Activated B cell treated with CpG ODN at 0.5 μM for 24 hours (primary cell): ENCODE measurements at regions not wholly inside any gene's neighbourhood (a gene's known extent, or its start where the extent isn't known, plus 50 kb on each side); places are given as distances from the start of the nearest gene placed in this dataset.
"Not testable (repeated sequence)": the region's sequence is repeated elsewhere in the genome, so short reads cannot be mapped to it uniquely, and the experiment has no call there.

ENCODE experiments used
- ATAC-seq: fragments of 200-7000 bp; cut with Tn5 transposase; one replicate; pipeline ENCODE4 v1.10.0; 2021; ENCODE audit warnings: low read depth, mild to moderate bottlenecking, moderate library complexity
- CTCF ChIA-PET: fragments of 350-600 bp; sonication (Branson Sonifier 250); formaldehyde crosslinking; loops from one replicate; lab custom pipeline; 2021; ENCODE audit warnings: antibody characterized with exemption; lab: Charles Lee
- POLR2A ChIA-PET: fragments of 350-600 bp; sonication (Branson Sonifier 250); formaldehyde crosslinking; loops from one replicate; lab custom pipeline; 2021; ENCODE audit warnings: antibody characterized with exemption; lab: Charles Lee
- DNase-seq: peaks from one replicate; pipeline ENCODE4 v3.0.0; 2022
- H3K27ac Mint-ChIP-seq: one replicate; pipeline ENCODE4 v1.8.0; 2020; ENCODE audit warnings: mixed read lengths
- H3K27me3 Mint-ChIP-seq: one replicate; pipeline ENCODE4 v1.8.0; 2021; ENCODE audit warnings: mixed read lengths
- H3K36me3 Mint-ChIP-seq: one replicate; pipeline ENCODE4 v1.8.0; 2021; ENCODE audit warnings: low read depth, mixed read lengths
- H3K4me1 Mint-ChIP-seq: one replicate; pipeline ENCODE4 v1.8.0; 2021; ENCODE audit warnings: mixed read lengths
- H3K4me3 Mint-ChIP-seq: one replicate; pipeline ENCODE4 v1.8.0; 2020; ENCODE audit warnings: mild to moderate bottlenecking, mixed read lengths
- H3K9me3 Mint-ChIP-seq: one replicate; pipeline ENCODE4 v1.8.0; 2020; ENCODE audit warnings: mixed read lengths
- intact Hi-C: fragments of 100-400 bp; cut with micrococcal nuclease; formaldehyde crosslinking; loops from one replicate; pipeline ENCODE4 v1.15.1; 2024
- TF ChIP-seq, protein P1 (sequence below): fragments of 200-600 bp; IDR thresholded peaks from one replicate; pipeline ENCODE4 v1.8.0; 2022; ENCODE audit warnings: antibody characterized with exemption, mild to moderate bottlenecking

DNA sequence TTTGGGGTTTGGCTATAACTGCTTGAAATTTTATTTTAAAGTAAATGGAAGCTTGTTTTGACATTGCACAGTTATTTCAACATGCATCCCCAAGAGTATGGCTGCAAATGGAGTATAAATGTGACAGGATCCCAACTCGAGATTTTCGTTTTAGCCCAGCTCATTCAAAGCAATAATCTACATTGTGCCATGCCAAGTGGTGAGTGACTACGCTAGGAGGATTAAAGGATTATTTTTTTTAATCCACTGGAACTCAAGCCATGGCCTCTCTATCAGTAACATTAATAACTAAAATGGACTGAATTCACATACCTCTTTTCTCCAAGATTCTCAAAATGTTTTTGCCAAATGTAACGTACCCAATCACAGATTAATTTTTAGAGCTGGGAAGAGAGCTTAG, 60.6 kb upstream of the AUTS2 start:
- TF ChIP-seq, protein P1, sequence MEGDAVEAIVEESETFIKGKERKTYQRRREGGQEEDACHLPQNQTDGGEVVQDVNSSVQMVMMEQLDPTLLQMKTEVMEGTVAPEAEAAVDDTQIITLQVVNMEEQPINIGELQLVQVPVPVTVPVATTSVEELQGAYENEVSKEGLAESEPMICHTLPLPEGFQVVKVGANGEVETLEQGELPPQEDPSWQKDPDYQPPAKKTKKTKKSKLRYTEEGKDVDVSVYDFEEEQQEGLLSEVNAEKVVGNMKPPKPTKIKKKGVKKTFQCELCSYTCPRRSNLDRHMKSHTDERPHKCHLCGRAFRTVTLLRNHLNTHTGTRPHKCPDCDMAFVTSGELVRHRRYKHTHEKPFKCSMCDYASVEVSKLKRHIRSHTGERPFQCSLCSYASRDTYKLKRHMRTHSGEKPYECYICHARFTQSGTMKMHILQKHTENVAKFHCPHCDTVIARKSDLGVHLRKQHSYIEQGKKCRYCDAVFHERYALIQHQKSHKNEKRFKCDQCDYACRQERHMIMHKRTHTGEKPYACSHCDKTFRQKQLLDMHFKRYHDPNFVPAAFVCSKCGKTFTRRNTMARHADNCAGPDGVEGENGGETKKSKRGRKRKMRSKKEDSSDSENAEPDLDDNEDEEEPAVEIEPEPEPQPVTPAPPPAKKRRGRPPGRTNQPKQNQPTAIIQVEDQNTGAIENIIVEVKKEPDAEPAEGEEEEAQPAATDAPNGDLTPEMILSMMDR = no peak
- Mint-ChIP-seq H3K9me3 (peaks cover 7% of the 10 kb centered on the region), H3K36me3 (no peaks in the 10 kb centered on the region), H3K4me3 (no peak overlapping the region), H3K27ac (no peak overlapping the region), H3K4me1 (no peaks in the 10 kb centered on the region), H3K27me3 (peaks cover 2% of the 10 kb centered on the region)
- POLR2A ChIA-PET = no interaction called here
- DNase-seq = no peak
- intact Hi-C loops = no loop called here
- CTCF ChIA-PET = no interaction called here
- ATAC-seq = no peak

DNA sequence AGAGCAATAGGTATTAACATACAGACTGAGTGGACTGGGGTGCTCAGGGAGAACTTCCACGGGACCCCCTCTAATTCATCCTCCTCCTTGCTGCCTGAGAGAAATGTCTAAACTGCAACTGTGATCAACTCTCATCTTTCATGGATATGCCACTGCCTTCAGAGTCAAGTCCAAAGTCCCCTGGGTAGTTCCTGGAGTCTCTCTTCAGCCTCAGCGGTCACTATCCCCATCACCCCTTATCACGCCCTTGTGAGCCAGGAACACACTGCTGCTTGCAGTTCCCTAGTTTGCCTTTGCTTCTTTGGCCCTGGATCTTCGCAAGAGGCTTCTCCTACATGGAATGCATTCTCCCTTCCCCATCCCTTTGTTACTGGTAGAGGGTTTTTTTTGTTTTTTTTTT, 58.7 kb upstream of the AUTS2 start:
- ATAC-seq (no peak), DNase-seq (no peak)
- CTCF ChIA-PET = no interaction called here
- POLR2A ChIA-PET = no interaction called here
- Mint-ChIP-seq H3K9me3 (peaks cover 7% of the 10 kb centered on the region), H3K4me1 (no peaks in the 10 kb centered on the region), H3K27me3 (peaks cover 1% of the 10 kb centered on the region), H3K4me3 (no peak overlapping the region), H3K27ac (no peak overlapping the region), H3K36me3 (no peaks in the 10 kb centered on the region)
- TF ChIP-seq, protein P1 = no peak
- intact Hi-C loops = no loop called here

DNA sequence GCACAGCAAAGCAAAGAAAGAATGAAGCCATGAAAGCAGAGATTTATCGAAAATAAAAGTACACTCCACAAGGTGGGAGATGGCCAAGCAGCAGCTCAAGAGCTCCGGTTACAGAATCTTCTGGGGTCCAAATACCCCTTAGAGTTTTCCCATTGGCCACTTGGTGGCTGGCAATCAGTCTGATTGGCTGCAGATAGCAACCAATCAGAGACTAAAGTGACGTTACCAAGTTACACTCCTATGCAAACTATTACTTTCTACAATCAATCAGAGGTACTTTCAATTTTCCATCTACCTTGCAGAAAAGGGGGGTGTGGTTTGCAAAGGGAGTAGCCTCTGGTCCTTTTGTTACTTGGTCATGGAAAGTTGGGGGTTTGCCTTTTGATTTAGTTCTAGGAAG, 58.0 kb upstream of the AUTS2 start:
- POLR2A ChIA-PET = no interaction called here
- intact Hi-C loops = no loop called here
- no peak overlapping the region for H3K27ac Mint-ChIP-seq
- H3K27me3 Mint-ChIP-seq = no peaks in the 10 kb centered on the region
- ATAC-seq (no peak), DNase-seq (no peak)
- no peaks in the 10 kb centered on the region for H3K36me3 Mint-ChIP-seq
- H3K4me1 Mint-ChIP-seq = no peaks in the 10 kb centered on the region
- peaks cover 7% of the 10 kb centered on the region for H3K9me3 Mint-ChIP-seq
- TF ChIP-seq, protein P1 = no peak
- CTCF ChIA-PET = no interaction called here
- no peak overlapping the region for H3K4me3 Mint-ChIP-seq

DNA sequence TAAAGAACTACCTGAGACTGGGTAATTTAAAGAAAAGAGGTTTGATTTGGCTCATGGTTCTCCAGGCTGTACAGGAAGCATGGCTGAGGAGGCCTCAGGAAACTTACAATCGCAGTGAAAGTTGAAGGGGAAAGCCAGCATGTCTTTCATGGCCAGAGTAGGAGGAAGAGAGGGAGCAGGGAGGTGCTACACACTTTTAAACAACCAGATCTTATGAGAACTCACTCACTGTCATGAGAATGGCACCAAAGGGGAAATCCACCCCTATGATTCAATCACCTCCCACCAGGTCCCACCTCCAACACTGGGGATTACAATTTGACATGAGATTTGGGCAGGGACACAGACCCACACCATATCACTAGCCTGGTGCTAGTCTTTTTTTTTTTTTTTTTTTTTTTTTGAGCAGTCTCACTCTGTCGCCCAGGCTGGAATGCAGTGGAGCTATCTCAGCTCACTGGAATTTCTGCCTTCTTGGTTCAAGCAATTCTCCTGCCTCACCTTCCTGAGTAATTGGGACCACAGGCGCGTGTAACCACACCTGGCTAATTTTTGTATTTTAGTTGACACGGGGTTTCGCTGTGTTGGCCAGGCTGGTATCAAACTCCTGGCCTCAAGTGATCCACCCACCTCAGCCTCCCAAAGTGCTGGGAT, 56.4 kb upstream of the AUTS2 start:
- H3K36me3 Mint-ChIP-seq, ATAC-seq, H3K4me1 Mint-ChIP-seq, H3K27me3 Mint-ChIP-seq, intact Hi-C loops, H3K27ac Mint-ChIP-seq, H3K4me3 Mint-ChIP-seq, DNase-seq, POLR2A ChIA-PET, CTCF ChIA-PET, H3K9me3 Mint-ChIP-seq: not testable (repeated sequence)

DNA sequence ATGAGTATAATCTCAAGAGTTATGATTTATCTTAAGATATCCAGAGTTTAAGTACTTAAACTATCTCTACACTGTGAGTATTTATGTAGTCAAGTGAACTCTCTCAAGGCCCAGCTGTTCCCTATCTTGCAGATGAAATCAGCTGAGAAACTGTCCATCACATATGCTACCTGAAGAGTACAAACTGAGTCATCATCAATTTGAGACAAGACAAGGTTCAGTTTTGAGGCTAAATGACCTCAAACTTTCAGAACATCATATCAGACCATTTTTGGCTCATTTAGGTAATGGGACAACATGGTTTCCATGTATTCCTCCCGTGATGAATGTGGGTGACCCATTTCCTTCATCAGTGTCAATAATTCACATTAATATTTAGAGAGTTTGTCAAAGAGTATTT, 53.1 kb upstream of the AUTS2 start:
- DNase-seq = no peak
- Mint-ChIP-seq H3K27me3 (no peaks in the 10 kb centered on the region), H3K9me3 (peaks cover 7% of the 10 kb centered on the region), H3K36me3 (no peaks in the 10 kb centered on the region), H3K27ac (no peak overlapping the region), H3K4me1 (no peaks in the 10 kb centered on the region), H3K4me3 (no peak overlapping the region)
- intact Hi-C loops = no loop called here
- CTCF ChIA-PET = no interaction called here
- ATAC-seq = no peak
- POLR2A ChIA-PET = no interaction called here
- TF ChIP-seq, protein P1 = no peak
